Mesendoderm (in vitro differentiated cells): ENCODE measurements at regions not wholly inside any gene's neighbourhood (a gene's known extent, or its start where the extent isn't known, plus 50 kb on each side); places are given as distances from the start of the nearest gene placed in this dataset.

Source experiments
- DNase-seq: peaks from one replicate; pipeline ENCODE4 v3.0.0; 2013
- H2AK5ac ChIP-seq: 2 replicates; pipeline ENCODE4 v1.6.1; 2013; ENCODE audit warnings: low read length, inconsistent platforms
- H2BK120ac ChIP-seq: 2 replicates; pipeline ENCODE4 v1.6.1; 2013; ENCODE audit warnings: low read depth, mild to moderate bottlenecking, low read length, moderate library complexity, mixed read lengths
- H2BK15ac ChIP-seq: replicated peaks from 2 replicates; pipeline ENCODE4 v1.6.1; 2013; ENCODE audit warnings: low read depth, mild to moderate bottlenecking, moderate library complexity
- H2BK5ac ChIP-seq: 2 replicates; pipeline ENCODE4 v1.6.1; 2013; ENCODE audit warnings: low read length, inconsistent platforms
- H3K18ac ChIP-seq: 2 replicates; pipeline ENCODE4 v1.6.1; 2013; ENCODE audit warnings: mild to moderate bottlenecking, low read length, mixed read lengths
- H3K23ac ChIP-seq: one replicate; pipeline ENCODE4 v1.6.1; 2013; ENCODE audit warnings: low read length
- H3K27ac ChIP-seq: 2 replicates; pipeline ENCODE4 v1.5.1; 2013; ENCODE audit warnings: low read depth, mild to moderate bottlenecking, inconsistent platforms, low read length, moderate library complexity
- H3K27me3 ChIP-seq: 2 replicates; pipeline ENCODE4 v1.6.1; 2013; ENCODE audit warnings: low read length, control low read depth, mild to moderate bottlenecking, inconsistent platforms; ENCODE audit not compliant: insufficient read depth, poor library complexity
- H3K36me3 ChIP-seq: 2 replicates; pipeline ENCODE4 v1.6.1; 2013; ENCODE audit warnings: low read length, inconsistent platforms; ENCODE audit not compliant: control insufficient read depth, insufficient read depth
- H3K4ac ChIP-seq: one replicate; pipeline ENCODE4 v1.6.1; 2013; ENCODE audit warnings: low read depth, mild to moderate bottlenecking, low read length, moderate library complexity
- H3K4me1 ChIP-seq: 2 replicates; pipeline ENCODE4 v1.6.1; 2013; ENCODE audit warnings: low read depth, low read length, inconsistent platforms; ENCODE audit not compliant: control insufficient read depth
- H3K4me2 ChIP-seq: 2 replicates; pipeline ENCODE4 v1.6.1; 2013; ENCODE audit warnings: low read length
- H3K4me3 ChIP-seq: 2 replicates; pipeline ENCODE4 v1.5.1; 2013; ENCODE audit warnings: mild to moderate bottlenecking, low read length
- H3K56ac ChIP-seq: one replicate; pipeline ENCODE4 v1.6.1; 2013; ENCODE audit warnings: low read length
- H3K79me1 ChIP-seq: 2 replicates; pipeline ENCODE4 v1.6.1; 2013; ENCODE audit warnings: low read length, inconsistent platforms
- H3K79me2 ChIP-seq: 2 replicates; pipeline ENCODE4 v1.6.1; 2013; ENCODE audit warnings: mild to moderate bottlenecking, low read length; ENCODE audit not compliant: control insufficient read depth, insufficient read depth
- H3K9ac ChIP-seq: 2 replicates; pipeline ENCODE4 v1.6.1; 2013; ENCODE audit warnings: low read length, inconsistent platforms
- H4K5ac ChIP-seq: one replicate; pipeline ENCODE4 v1.6.1; 2013; ENCODE audit warnings: low read length
- H4K8ac ChIP-seq: one replicate; pipeline ENCODE4 v1.6.1; 2013; ENCODE audit warnings: low read depth, mild to moderate bottlenecking, control low read depth, low read length, moderate library complexity
- WGBS: extraction: QIAGEN DNeasy Blood & Tissue Kit; methylation state at CpG from one replicate; pipeline ENCODE4 v1.1.7; 2013; ENCODE audit warnings: low lambda C conversion rate, missing lambda C conversion rate; ENCODE audit not compliant: insufficient coverage; ENCODE audit errors: extremely low coverage; 5-methylcytosine and 5-hydroxymethylcytosine counted together

GRCh38 chr4:24230955-24231354 lies 341.1 kb upstream of the PPARGC1A start:
- H3K27me3 ChIP-seq, result no peaks in the 10 kb centered on the region
- H3K23ac ChIP-seq, result no peak overlapping the region
- no peak overlapping the region for H3K4ac ChIP-seq
- no peak overlapping the region for H3K56ac ChIP-seq
- no peak overlapping the region for H3K4me3 ChIP-seq
- no peak overlapping the region for H3K27ac ChIP-seq
- no peak overlapping the region for H4K5ac ChIP-seq
- no peaks in the 10 kb centered on the region for H3K4me1 ChIP-seq
- H3K79me1 ChIP-seq, result no peaks in the 10 kb centered on the region
- H3K9ac ChIP-seq, result no peak overlapping the region
- H2BK15ac ChIP-seq, result no peak overlapping the region
- H3K36me3 ChIP-seq, result no peaks in the 10 kb centered on the region
- no peak overlapping the region for H2BK120ac ChIP-seq
- H4K8ac ChIP-seq, result no peak overlapping the region
- no peak for DNase-seq
- H2AK5ac ChIP-seq, result no peak overlapping the region
- H3K79me2 ChIP-seq, result no peaks in the 10 kb centered on the region
- no peak overlapping the region for H3K4me2 ChIP-seq
- WGBS, result no CpG with 5 or more reads among the region's 6 CpGs
- H3K18ac ChIP-seq, result no peak overlapping the region
- H2BK5ac ChIP-seq, result no peak overlapping the region

- no CpG with 5 or more reads among the region's 4 CpGs for WGBS
Observed at GRCh38 chr4:24229978-24230377, 340.1 kb upstream of the PPARGC1A start.

DNA sequence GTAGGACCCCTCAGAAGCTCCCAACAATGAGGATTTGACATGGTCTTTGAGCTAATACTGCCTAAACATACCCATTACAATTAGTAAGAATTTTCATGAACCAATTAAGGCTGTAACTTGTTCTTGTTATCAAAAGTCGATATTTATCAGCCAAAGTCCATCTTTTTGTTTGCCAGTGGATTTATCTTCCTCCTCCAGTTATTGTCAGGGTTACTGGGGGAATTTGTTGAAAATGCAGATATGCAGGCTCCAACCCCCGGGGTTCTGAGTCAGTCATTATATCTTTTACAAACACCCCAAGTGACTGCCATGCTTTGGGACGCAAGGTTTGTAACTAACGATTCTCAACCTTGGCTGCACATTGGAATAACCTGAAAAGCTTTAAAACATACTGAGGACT lies 338.8 kb upstream of the PPARGC1A start:
- Histone ChIP-seq H3K79me2 (no peaks in the 10 kb centered on the region), H4K8ac (no peak overlapping the region), H2BK120ac (no peak overlapping the region), H3K79me1 (no peaks in the 10 kb centered on the region), H3K27ac (no peak overlapping the region), H3K36me3 (no peaks in the 10 kb centered on the region), H3K18ac (no peak overlapping the region), H3K56ac (no peak overlapping the region), H4K5ac (no peak overlapping the region), H2AK5ac (no peak overlapping the region), H3K4ac (no peak overlapping the region), H3K23ac (no peak overlapping the region), H3K9ac (no peak overlapping the region), H3K27me3 (no peaks in the 10 kb centered on the region), H2BK15ac (no peak overlapping the region), H2BK5ac (no peak overlapping the region), H3K4me2 (no peak overlapping the region), H3K4me3 (no peak overlapping the region), H3K4me1 (no peaks in the 10 kb centered on the region)
- no peak for DNase-seq
- WGBS, result no CpG with 5 or more reads among the region's 4 CpGs

More at GRCh38 chr4:24229978-24230377, 340.1 kb upstream of the PPARGC1A start:
- no peak overlapping the region for H2BK15ac ChIP-seq
- H3K9ac ChIP-seq, result no peak overlapping the region
- no peak overlapping the region for H3K18ac ChIP-seq
- no peak overlapping the region for H2AK5ac ChIP-seq
- H4K8ac ChIP-seq, result no peak overlapping the region
- no peak overlapping the region for H2BK5ac ChIP-seq
- no peak overlapping the region for H3K4me2 ChIP-seq
- no peaks in the 10 kb centered on the region for H3K36me3 ChIP-seq
- H3K27me3 ChIP-seq, result no peaks in the 10 kb centered on the region
- H3K23ac ChIP-seq, result no peak overlapping the region
- H3K27ac ChIP-seq, result no peak overlapping the region
- no peak overlapping the region for H3K4ac ChIP-seq
- no peaks in the 10 kb centered on the region for H3K79me2 ChIP-seq
- no peak overlapping the region for H2BK120ac ChIP-seq
- no peaks in the 10 kb centered on the region for H3K79me1 ChIP-seq
- DNase-seq, result no peak
- H3K4me1 ChIP-seq, result no peaks in the 10 kb centered on the region
- no peak overlapping the region for H4K5ac ChIP-seq
- H3K4me3 ChIP-seq, result no peak overlapping the region
- no peak overlapping the region for H3K56ac ChIP-seq

- Histone ChIP-seq H3K79me2 (no peaks in the 10 kb centered on the region), H3K4me2 (no peak overlapping the region), H2BK15ac (no peak overlapping the region), H2BK120ac (no peak overlapping the region), H3K23ac (no peak overlapping the region), H3K27ac (no peak overlapping the region), H3K79me1 (no peaks in the 10 kb centered on the region), H3K4ac (no peak overlapping the region), H2BK5ac (no peak overlapping the region), H3K4me3 (no peak overlapping the region), H3K27me3 (no peaks in the 10 kb centered on the region), H3K9ac (no peak overlapping the region), H4K5ac (no peak overlapping the region), H3K4me1 (no peaks in the 10 kb centered on the region), H3K36me3 (no peaks in the 10 kb centered on the region), H2AK5ac (no peak overlapping the region), H3K56ac (no peak overlapping the region), H3K18ac (no peak overlapping the region), H4K8ac (no peak overlapping the region)
- no CpG with 5 or more reads among the region's 4 CpGs for WGBS
- no peak for DNase-seq
Observed at GRCh38 chr4:24226667-24227066, 336.8 kb upstream of the PPARGC1A start.

GRCh38 chr4:24226023-24226422 lies 336.2 kb upstream of the PPARGC1A start:
- no CpG with 5 or more reads among the region's 10 CpGs for WGBS
- H3K27ac ChIP-seq, result no peak overlapping the region

GRCh38 chr4:24224446-24224845 lies 334.6 kb upstream of the PPARGC1A start:
- no peak overlapping the region for H2BK15ac ChIP-seq
- WGBS, result no CpG with 5 or more reads among the region's 4 CpGs
- H3K79me1 ChIP-seq, result no peaks in the 10 kb centered on the region
- no peaks in the 10 kb centered on the region for H3K79me2 ChIP-seq
- H3K4me1 ChIP-seq, result peaks cover 1% of the 10 kb centered on the region
- H3K23ac ChIP-seq, result no peak overlapping the region
- H3K36me3 ChIP-seq, result no peaks in the 10 kb centered on the region
- no peak overlapping the region for H4K5ac ChIP-seq
- no peak overlapping the region for H2AK5ac ChIP-seq
- no peaks in the 10 kb centered on the region for H3K27me3 ChIP-seq
- H3K9ac ChIP-seq, result no peak overlapping the region
- no peak overlapping the region for H3K4me2 ChIP-seq
- H2BK120ac ChIP-seq, result no peak overlapping the region
- H2BK5ac ChIP-seq, result no peak overlapping the region
- no peak overlapping the region for H3K4ac ChIP-seq
- no peak overlapping the region for H3K4me3 ChIP-seq
- DNase-seq, result no peak
- no peak overlapping the region for H4K8ac ChIP-seq
- no peak overlapping the region for H3K27ac ChIP-seq
- no peak overlapping the region for H3K18ac ChIP-seq
- H3K56ac ChIP-seq, result no peak overlapping the region

More at GRCh38 chr4:24226023-24226422, 336.2 kb upstream of the PPARGC1A start:
- Histone ChIP-seq H3K23ac (no peak overlapping the region), H2BK120ac (no peak overlapping the region), H4K5ac (no peak overlapping the region), H3K79me1 (no peaks in the 10 kb centered on the region), H4K8ac (no peak overlapping the region), H3K4me2 (no peak overlapping the region), H3K4me1 (no peaks in the 10 kb centered on the region), H2BK5ac (no peak overlapping the region), H2AK5ac (no peak overlapping the region), H3K4ac (no peak overlapping the region), H3K36me3 (no peaks in the 10 kb centered on the region), H3K27me3 (no peaks in the 10 kb centered on the region), H3K4me3 (no peak overlapping the region), H3K18ac (no peak overlapping the region), H3K9ac (no peak overlapping the region), H3K79me2 (no peaks in the 10 kb centered on the region), H2BK15ac (no peak overlapping the region), H3K56ac (no peak overlapping the region)
- no peak for DNase-seq
